ENCODE measurements at regions not wholly inside any gene's neighbourhood (a gene's known extent, or its start where the extent isn't known, plus 50 kb on each side); places are given as distances from the start of the nearest gene placed in this dataset.

GRCh38 chr2:66236816-66237802 is 197.8 kb upstream of the MEIS1 start (continued):
- no peak for TF ChIP-seq CBX8 (IDR thresholded peaks at IDR 0.05; ENCODE audit: borderline replicate concordance, low read depth, low read length)
- TF ChIP-seq EZH2 (IDR thresholded peaks at IDR 0.05; ENCODE audit: low read depth, low read length, severe bottlenecking): no peak
- no peak for TF ChIP-seq TBP (IDR thresholded peaks at IDR 0.05; ENCODE audit: low read depth, low read length)
- no peak for TF ChIP-seq JUND (IDR thresholded peaks at IDR 0.05; ENCODE audit: low read length)
- no peak for TF ChIP-seq USF2 (IDR thresholded peaks at IDR 0.05; ENCODE audit: low read length)
- no peak for TF ChIP-seq TEAD4 (IDR thresholded peaks at IDR 0.05; ENCODE audit: low read depth, low read length)
